Astrocyte (in vitro differentiated cells and primary cell): ENCODE measurements at regions not wholly inside any gene's neighbourhood (a gene's known extent, or its start where the extent isn't known, plus 50 kb on each side); places are given as distances from the start of the nearest gene placed in this dataset.
"Not testable (repeated sequence)": the region's sequence is repeated elsewhere in the genome, so short reads cannot be mapped to it uniquely, and the experiment has no call there.

Experiments
- DNase-seq: peaks from one replicate; pipeline ENCODE4 v3.0.0-alpha.2; 2010; ENCODE audit warnings: low read depth
- FAIRE-seq: peaks from 2 replicates; lab custom pipeline; 2011; peaks lifted over from hg19 to GRCh38; lab: Jason Lieb, UNC
- H2AFZ ChIP-seq: 2 replicates; pipeline ENCODE4 v1.6.0; 2012; ENCODE audit warnings: low read depth, low read length, inconsistent platforms
- H3K27ac ChIP-seq: 2 replicates; pipeline ENCODE4 v1.5.1; 2011; ENCODE audit warnings: low read depth, low read length, inconsistent platforms
- H3K27me3 ChIP-seq: 2 replicates; pipeline ENCODE4 v1.6.0; 2011; ENCODE audit warnings: low read length, inconsistent platforms; ENCODE audit not compliant: insufficient read depth
- H3K36me3 ChIP-seq: 2 replicates; pipeline ENCODE4 v1.5.1; 2011; ENCODE audit warnings: low read length, inconsistent platforms; ENCODE audit not compliant: insufficient read depth
- H3K4me1 ChIP-seq: 2 replicates; pipeline ENCODE4 v1.5.1; 2011; ENCODE audit warnings: low read length, inconsistent platforms; ENCODE audit not compliant: insufficient read depth
- H3K4me2 ChIP-seq: 2 replicates; pipeline ENCODE4 v1.6.0; 2012; ENCODE audit warnings: low read length, inconsistent platforms
- H3K4me3 ChIP-seq: 2 replicates; pipeline ENCODE4 v1.5.1; 2011; ENCODE audit warnings: low read depth, mild to moderate bottlenecking, low read length, inconsistent platforms; ENCODE audit not compliant: insufficient read depth
- H3K79me2 ChIP-seq: 2 replicates; pipeline ENCODE4 v1.6.0; 2012; ENCODE audit warnings: mild to moderate bottlenecking, low read length, inconsistent platforms; ENCODE audit not compliant: insufficient read depth
- H3K9ac ChIP-seq: 2 replicates; pipeline ENCODE4 v1.6.0; 2012; ENCODE audit warnings: mild to moderate bottlenecking, low read length, inconsistent platforms
- H3K9me3 ChIP-seq: 2 replicates; pipeline ENCODE4 v1.5.1; 2012; ENCODE audit warnings: low read depth, mild to moderate bottlenecking, low read length, inconsistent platforms; ENCODE audit not compliant: insufficient read depth
- H4K20me1 ChIP-seq: 2 replicates; pipeline ENCODE4 v1.6.0; 2012; ENCODE audit warnings: low read length, inconsistent platforms; ENCODE audit not compliant: insufficient read depth
- H3K27ac Mint-ChIP-seq: one replicate; pipeline ENCODE4 v1.8.0; 2021; ENCODE audit warnings: mild to moderate bottlenecking, mixed read lengths; ENCODE audit not compliant: unreplicated experiment
- H3K27me3 Mint-ChIP-seq: one replicate; pipeline ENCODE4 v1.8.0; 2021; ENCODE audit warnings: low read depth, mixed read lengths; ENCODE audit not compliant: unreplicated experiment
- H3K36me3 Mint-ChIP-seq: one replicate; pipeline ENCODE4 v1.8.0; 2021; ENCODE audit warnings: low read depth, mixed read lengths; ENCODE audit not compliant: unreplicated experiment
- H3K4me1 Mint-ChIP-seq: one replicate; pipeline ENCODE4 v1.8.0; 2021; ENCODE audit warnings: low read depth, mixed read lengths; ENCODE audit not compliant: unreplicated experiment
- H3K4me3 Mint-ChIP-seq: one replicate; pipeline ENCODE4 v1.8.0; 2021; ENCODE audit warnings: mild to moderate bottlenecking, moderate library complexity, mixed read lengths; ENCODE audit not compliant: unreplicated experiment
- H3K9me3 Mint-ChIP-seq: one replicate; pipeline ENCODE4 v1.8.0; 2021; ENCODE audit warnings: mild to moderate bottlenecking, mixed read lengths; ENCODE audit not compliant: unreplicated experiment
- EZH2 ChIP-seq: IDR thresholded peaks from 2 replicates; pipeline ENCODE4 v1.6.1; 2012; ENCODE audit warnings: mild to moderate bottlenecking, low read length, inconsistent platforms; ENCODE audit not compliant: insufficient read depth
- TF ChIP-seq, protein P1 (sequence below): IDR thresholded peaks from 2 replicates; pipeline ENCODE4 v1.5.1; 2011; ENCODE audit warnings: low read depth, mild to moderate bottlenecking, inconsistent platforms, low read length, moderate library complexity; ENCODE audit not compliant: insufficient read depth

DNA sequence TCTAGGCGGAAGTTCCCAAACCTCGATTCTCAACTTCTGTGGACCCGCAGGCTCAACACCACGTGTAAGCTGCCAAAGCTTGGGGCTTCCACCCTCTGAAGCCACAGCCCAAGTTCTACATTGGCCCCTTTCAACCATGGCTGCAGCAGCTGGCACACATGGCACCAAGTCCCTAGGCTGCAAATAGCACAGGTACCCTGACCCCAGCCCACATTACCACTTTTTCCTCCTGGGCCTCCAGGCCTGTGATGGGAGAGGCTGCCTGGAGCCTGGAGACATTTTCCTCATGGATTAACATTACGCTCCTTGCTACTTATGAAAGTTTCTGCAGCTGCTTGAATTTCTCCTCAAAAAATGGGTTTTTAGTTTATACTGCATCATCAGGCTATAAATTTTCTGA is 479.5 kb downstream of the PCDH7 start:
- Mint-ChIP-seq H3K4me3 (no peak overlapping the region), H3K27me3 (no peaks in the 10 kb centered on the region), H3K36me3 (no peaks in the 10 kb centered on the region), H3K4me1 (no peaks in the 10 kb centered on the region), H3K27ac (no peak overlapping the region), H3K9me3 (peaks cover 6% of the 10 kb centered on the region)
- Histone ChIP-seq H3K4me3 (no peak overlapping the region), H3K27ac (no peak overlapping the region), H3K4me2 (no peak overlapping the region), H3K27me3 (no peaks in the 10 kb centered on the region), H3K4me1 (no peaks in the 10 kb centered on the region), H3K9me3 (peaks cover 3% of the 10 kb centered on the region), H3K79me2 (no peaks in the 10 kb centered on the region), H3K36me3 (no peaks in the 10 kb centered on the region), H2AFZ (no peak overlapping the region), H3K9ac (no peak overlapping the region), H4K20me1 (no peaks in the 10 kb centered on the region)
- FAIRE-seq (no peak), DNase-seq (no peak)
- TF ChIP-seq, protein P1, sequence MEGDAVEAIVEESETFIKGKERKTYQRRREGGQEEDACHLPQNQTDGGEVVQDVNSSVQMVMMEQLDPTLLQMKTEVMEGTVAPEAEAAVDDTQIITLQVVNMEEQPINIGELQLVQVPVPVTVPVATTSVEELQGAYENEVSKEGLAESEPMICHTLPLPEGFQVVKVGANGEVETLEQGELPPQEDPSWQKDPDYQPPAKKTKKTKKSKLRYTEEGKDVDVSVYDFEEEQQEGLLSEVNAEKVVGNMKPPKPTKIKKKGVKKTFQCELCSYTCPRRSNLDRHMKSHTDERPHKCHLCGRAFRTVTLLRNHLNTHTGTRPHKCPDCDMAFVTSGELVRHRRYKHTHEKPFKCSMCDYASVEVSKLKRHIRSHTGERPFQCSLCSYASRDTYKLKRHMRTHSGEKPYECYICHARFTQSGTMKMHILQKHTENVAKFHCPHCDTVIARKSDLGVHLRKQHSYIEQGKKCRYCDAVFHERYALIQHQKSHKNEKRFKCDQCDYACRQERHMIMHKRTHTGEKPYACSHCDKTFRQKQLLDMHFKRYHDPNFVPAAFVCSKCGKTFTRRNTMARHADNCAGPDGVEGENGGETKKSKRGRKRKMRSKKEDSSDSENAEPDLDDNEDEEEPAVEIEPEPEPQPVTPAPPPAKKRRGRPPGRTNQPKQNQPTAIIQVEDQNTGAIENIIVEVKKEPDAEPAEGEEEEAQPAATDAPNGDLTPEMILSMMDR: no peak
- TF ChIP-seq EZH2: no peak

DNA sequence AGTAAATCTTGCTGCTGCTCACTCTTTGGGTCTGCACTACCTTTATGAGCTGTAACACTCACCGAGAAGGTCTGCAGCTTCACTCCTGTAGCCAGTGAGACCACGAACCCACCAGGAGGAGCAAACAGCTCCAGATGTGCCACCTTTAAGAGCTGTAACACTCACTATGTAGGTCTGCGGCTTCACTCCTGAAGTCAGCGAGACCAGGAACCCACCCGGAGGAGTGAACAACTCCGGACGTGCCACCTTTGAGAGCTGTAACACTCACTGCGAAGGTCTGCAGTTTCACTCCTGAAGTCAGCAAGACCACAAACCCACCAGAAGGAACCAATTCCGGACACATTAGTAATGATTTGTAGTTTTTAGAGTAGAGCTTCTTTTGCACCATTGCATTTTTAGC is 481.9 kb downstream of the PCDH7 start:
- H3K27ac Mint-ChIP-seq, H3K4me3 ChIP-seq, DNase-seq, H3K36me3 ChIP-seq, H3K4me1 Mint-ChIP-seq, H3K4me2 ChIP-seq, H3K27me3 ChIP-seq, H3K79me2 ChIP-seq, H3K9me3 ChIP-seq, H3K36me3 Mint-ChIP-seq, H3K9ac ChIP-seq, H3K4me1 ChIP-seq, FAIRE-seq, H3K4me3 Mint-ChIP-seq, H2AFZ ChIP-seq, H3K27me3 Mint-ChIP-seq, H4K20me1 ChIP-seq, H3K27ac ChIP-seq, H3K9me3 Mint-ChIP-seq: not testable (repeated sequence)

DNA sequence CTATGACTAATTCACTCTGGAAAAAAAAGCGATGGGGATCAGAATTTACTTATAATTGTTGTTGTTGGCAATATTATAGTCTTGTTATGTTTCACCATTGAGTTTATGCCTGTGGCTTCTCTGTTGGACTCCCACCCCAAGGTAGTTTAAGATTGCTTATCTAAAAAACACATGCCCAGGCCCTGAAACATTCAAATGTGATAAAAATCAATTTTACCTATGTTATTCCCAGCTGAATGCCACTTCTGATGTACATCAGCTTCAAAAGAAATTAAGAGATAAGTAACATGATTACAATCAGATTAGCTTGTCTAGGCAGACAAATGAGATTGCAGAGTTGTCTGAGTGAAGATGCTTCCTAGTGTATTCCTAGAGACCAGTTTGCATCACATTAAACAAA is 484.7 kb downstream of the PCDH7 start:
- H3K4me3 Mint-ChIP-seq: no peak overlapping the region
- H3K27me3 Mint-ChIP-seq: no peaks in the 10 kb centered on the region
- Histone ChIP-seq H3K79me2 (no peaks in the 10 kb centered on the region), H2AFZ (no peak overlapping the region), H4K20me1 (no peaks in the 10 kb centered on the region), H3K4me3 (no peak overlapping the region), H3K9ac (no peak overlapping the region), H3K36me3 (no peaks in the 10 kb centered on the region), H3K9me3 (no peaks in the 10 kb centered on the region), H3K4me1 (no peaks in the 10 kb centered on the region), H3K27ac (no peak overlapping the region), H3K27me3 (no peaks in the 10 kb centered on the region), H3K4me2 (no peak overlapping the region)
- DNase-seq (no peak), FAIRE-seq (no peak)
- no peaks in the 10 kb centered on the region for H3K4me1 Mint-ChIP-seq
- no peak overlapping the region for H3K27ac Mint-ChIP-seq
- H3K36me3 Mint-ChIP-seq: no peaks in the 10 kb centered on the region
- H3K9me3 Mint-ChIP-seq: peaks cover 5% of the 10 kb centered on the region
- TF ChIP-seq, protein P1: no peak
- no peak for TF ChIP-seq EZH2
